ENCODE measurements at regions not wholly inside any gene's neighbourhood (a gene's known extent, or its start where the extent isn't known, plus 50 kb on each side); places are given as distances from the start of the nearest gene placed in this dataset.
A peak's percentile ranks its signal among the peaks of the same experiment; 100 is the strongest.

- no peak for DNase-seq (ENCODE audit: low read depth, low spot score)
- TF ChIP-seq CTCF (IDR thresholded peaks at IDR 0.05; ENCODE audit: low read depth, low read length), result no peak
- H3K4me3 ChIP-seq (ENCODE audit: low read depth, low read length), result no peak overlapping the region
- in situ Hi-C loops (cut with HindIII; ENCODE audit: low sequenced_read_pairs), result no loop called here
These were observed 198.7 kb downstream of the BCOR start for GRCh38 chrX:39899059-39899458.

- DNase-seq (ENCODE audit: low read depth, low spot score), result no peak
These were observed 197.6 kb downstream of the BCOR start for GRCh38 chrX:39899856-39900776.

GRCh38 chrX:39900777-39901170, 197.0 kb downstream of the BCOR start:
- no peak overlapping the region for H3K4me3 ChIP-seq (ENCODE audit: low read depth, low read length)
- no peak for TF ChIP-seq CTCF (IDR thresholded peaks at IDR 0.05; ENCODE audit: low read depth, low read length)
- in situ Hi-C loops (cut with HindIII; ENCODE audit: low sequenced_read_pairs), result no loop called here
- DNase-seq (ENCODE audit: low read depth, low spot score), result no peak

More at GRCh38 chrX:39899856-39900776, 197.6 kb downstream of the BCOR start:
- TF ChIP-seq CTCF (IDR thresholded peaks at IDR 0.05; ENCODE audit: low read depth, low read length), result no peak
- in situ Hi-C loops (cut with HindIII; ENCODE audit: low sequenced_read_pairs), result no loop called here
- no peak overlapping the region for H3K4me3 ChIP-seq (ENCODE audit: low read depth, low read length)

- TF ChIP-seq CTCF (IDR thresholded peaks at IDR 0.05; ENCODE audit: low read depth, low read length), result no peak
- in situ Hi-C loops (cut with HindIII; ENCODE audit: low sequenced_read_pairs), result no loop called here
- H3K4me3 ChIP-seq (ENCODE audit: low read depth, low read length), result no peak overlapping the region
- peak; percentile 45 for DNase-seq (ENCODE audit: low read depth, low spot score)
These were observed 194.4 kb downstream of the BCOR start for GRCh38 chrX:39903343-39903742.

GRCh38 chrX:39903937-39904336, 193.8 kb downstream of the BCOR start:
- TF ChIP-seq CTCF (IDR thresholded peaks at IDR 0.05; ENCODE audit: low read depth, low read length), result no peak
- H3K4me3 ChIP-seq (ENCODE audit: low read depth, low read length), result no peak overlapping the region
- DNase-seq (ENCODE audit: low read depth, low spot score), result peak; percentile 35
- in situ Hi-C loops (cut with HindIII; ENCODE audit: low sequenced_read_pairs), result no loop called here

- in situ Hi-C loops (cut with HindIII; ENCODE audit: low sequenced_read_pairs), result no loop called here
- H3K4me3 ChIP-seq (ENCODE audit: low read depth, low read length), result no peak overlapping the region
- DNase-seq (ENCODE audit: low read depth, low spot score), result no peak
- TF ChIP-seq CTCF (IDR thresholded peaks at IDR 0.05; ENCODE audit: low read depth, low read length), result no peak
These were observed 192.8 kb downstream of the BCOR start for GRCh38 chrX:39904816-39905537.
